GM12878 (cell line): ENCODE measurements at regions not wholly inside any gene's neighbourhood (a gene's known extent, or its start where the extent isn't known, plus 50 kb on each side); places are given as distances from the start of the nearest gene placed in this dataset.

ENCODE experiments used
- BRCA1 ChIP-seq: IDR thresholded peaks from 2 replicates; pipeline ENCODE4 v1.6.1; 2011; ENCODE audit warnings: low read depth, low read length, improper control_type of control experiment
- CBX3 ChIP-seq: fragments of 200-600 bp; sonication (generic); IDR thresholded peaks from 2 replicates; pipeline ENCODE4 v1.6.1; 2016; ENCODE audit warnings: low read depth, borderline replicate concordance
- CREB1 ChIP-seq: IDR thresholded peaks from 2 replicates; pipeline ENCODE4 v1.6.1; 2012; ENCODE audit warnings: low read depth, mild to moderate bottlenecking, inconsistent platforms
- KDM1A ChIP-seq: fragments of 200-600 bp; sonication (generic); IDR thresholded peaks from 2 replicates; pipeline ENCODE4 v1.6.1; 2016; ENCODE audit warnings: borderline replicate concordance
- NFYB ChIP-seq: IDR thresholded peaks from 2 replicates; pipeline ENCODE4 v1.6.1; 2011; ENCODE audit warnings: low read depth, mild to moderate bottlenecking, low read length, improper control_type of control experiment, moderate library complexity; ENCODE audit not compliant: insufficient read depth
- SIN3A ChIP-seq: IDR thresholded peaks from 2 replicates; pipeline ENCODE4 v1.6.1; 2012; ENCODE audit warnings: low read depth, low read length, improper control_type of control experiment
- TF ChIP-seq, protein P1 (sequence below): IDR thresholded peaks from 2 replicates; pipeline ENCODE4 v1.6.1; 2012; ENCODE audit warnings: mild to moderate bottlenecking, low read depth, low read length
- TF ChIP-seq, protein P2 (sequence below): IDR thresholded peaks from 2 replicates; pipeline ENCODE4 v1.6.1; 2011; ENCODE audit warnings: borderline replicate concordance, low read depth, mild to moderate bottlenecking, moderate library complexity, mixed read lengths, low read length; ENCODE audit not compliant: insufficient read depth; ENCODE audit errors: extremely low read length
- TF ChIP-seq, protein P3 (sequence below), 3 experiments: IDR thresholded peaks in 2 of 3; conservative IDR thresholded peaks in 1 of 3; 2 replicates each; pipeline ENCODE4 v1.5.1; 2011; ENCODE audit warnings: low read depth in 3 of 3, low read length in 3 of 3, mild to moderate bottlenecking in 3 of 3, control low read depth in 2 of 3, moderate library complexity in 2 of 3, inconsistent platforms in 1 of 3, mixed read lengths in 1 of 3; ENCODE audit not compliant: control insufficient read depth in 2 of 3, insufficient read depth in 1 of 3; ENCODE audit errors: extremely low read depth in 1 of 3

DNA sequence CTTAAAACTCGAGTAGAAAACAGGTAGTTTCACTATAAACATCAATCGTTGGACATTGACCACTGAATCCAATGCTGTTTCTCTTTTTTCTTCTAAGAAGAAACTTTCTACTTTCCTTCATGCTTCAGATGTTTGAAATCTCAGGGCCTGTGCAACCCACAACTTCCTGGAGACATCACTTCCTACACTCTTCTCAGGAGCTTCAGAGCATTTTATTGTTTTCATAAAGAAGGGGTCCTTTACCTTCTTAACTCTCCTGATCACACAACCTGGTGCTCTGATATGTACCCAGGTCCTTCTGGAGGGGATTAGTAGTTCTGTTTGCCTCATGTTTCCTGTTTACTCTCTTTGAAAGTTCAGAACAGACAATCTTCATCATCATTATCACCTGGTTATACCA lies 113.0 kb upstream of the VAV3 start:
- no peak for TF ChIP-seq CREB1
- TF ChIP-seq CBX3: no peak
- TF ChIP-seq NFYB: no peak
- no peak for TF ChIP-seq SIN3A
- TF ChIP-seq, protein P1, sequence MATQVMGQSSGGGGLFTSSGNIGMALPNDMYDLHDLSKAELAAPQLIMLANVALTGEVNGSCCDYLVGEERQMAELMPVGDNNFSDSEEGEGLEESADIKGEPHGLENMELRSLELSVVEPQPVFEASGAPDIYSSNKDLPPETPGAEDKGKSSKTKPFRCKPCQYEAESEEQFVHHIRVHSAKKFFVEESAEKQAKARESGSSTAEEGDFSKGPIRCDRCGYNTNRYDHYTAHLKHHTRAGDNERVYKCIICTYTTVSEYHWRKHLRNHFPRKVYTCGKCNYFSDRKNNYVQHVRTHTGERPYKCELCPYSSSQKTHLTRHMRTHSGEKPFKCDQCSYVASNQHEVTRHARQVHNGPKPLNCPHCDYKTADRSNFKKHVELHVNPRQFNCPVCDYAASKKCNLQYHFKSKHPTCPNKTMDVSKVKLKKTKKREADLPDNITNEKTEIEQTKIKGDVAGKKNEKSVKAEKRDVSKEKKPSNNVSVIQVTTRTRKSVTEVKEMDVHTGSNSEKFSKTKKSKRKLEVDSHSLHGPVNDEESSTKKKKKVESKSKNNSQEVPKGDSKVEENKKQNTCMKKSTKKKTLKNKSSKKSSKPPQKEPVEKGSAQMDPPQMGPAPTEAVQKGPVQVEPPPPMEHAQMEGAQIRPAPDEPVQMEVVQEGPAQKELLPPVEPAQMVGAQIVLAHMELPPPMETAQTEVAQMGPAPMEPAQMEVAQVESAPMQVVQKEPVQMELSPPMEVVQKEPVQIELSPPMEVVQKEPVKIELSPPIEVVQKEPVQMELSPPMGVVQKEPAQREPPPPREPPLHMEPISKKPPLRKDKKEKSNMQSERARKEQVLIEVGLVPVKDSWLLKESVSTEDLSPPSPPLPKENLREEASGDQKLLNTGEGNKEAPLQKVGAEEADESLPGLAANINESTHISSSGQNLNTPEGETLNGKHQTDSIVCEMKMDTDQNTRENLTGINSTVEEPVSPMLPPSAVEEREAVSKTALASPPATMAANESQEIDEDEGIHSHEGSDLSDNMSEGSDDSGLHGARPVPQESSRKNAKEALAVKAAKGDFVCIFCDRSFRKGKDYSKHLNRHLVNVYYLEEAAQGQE: no peak
- no peak for TF ChIP-seq BRCA1
- no peak for TF ChIP-seq KDM1A
- TF ChIP-seq, protein P2, sequence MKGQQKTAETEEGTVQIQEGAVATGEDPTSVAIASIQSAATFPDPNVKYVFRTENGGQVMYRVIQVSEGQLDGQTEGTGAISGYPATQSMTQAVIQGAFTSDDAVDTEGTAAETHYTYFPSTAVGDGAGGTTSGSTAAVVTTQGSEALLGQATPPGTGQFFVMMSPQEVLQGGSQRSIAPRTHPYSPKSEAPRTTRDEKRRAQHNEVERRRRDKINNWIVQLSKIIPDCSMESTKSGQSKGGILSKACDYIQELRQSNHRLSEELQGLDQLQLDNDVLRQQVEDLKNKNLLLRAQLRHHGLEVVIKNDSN: no peak
- TF ChIP-seq, protein P3, sequence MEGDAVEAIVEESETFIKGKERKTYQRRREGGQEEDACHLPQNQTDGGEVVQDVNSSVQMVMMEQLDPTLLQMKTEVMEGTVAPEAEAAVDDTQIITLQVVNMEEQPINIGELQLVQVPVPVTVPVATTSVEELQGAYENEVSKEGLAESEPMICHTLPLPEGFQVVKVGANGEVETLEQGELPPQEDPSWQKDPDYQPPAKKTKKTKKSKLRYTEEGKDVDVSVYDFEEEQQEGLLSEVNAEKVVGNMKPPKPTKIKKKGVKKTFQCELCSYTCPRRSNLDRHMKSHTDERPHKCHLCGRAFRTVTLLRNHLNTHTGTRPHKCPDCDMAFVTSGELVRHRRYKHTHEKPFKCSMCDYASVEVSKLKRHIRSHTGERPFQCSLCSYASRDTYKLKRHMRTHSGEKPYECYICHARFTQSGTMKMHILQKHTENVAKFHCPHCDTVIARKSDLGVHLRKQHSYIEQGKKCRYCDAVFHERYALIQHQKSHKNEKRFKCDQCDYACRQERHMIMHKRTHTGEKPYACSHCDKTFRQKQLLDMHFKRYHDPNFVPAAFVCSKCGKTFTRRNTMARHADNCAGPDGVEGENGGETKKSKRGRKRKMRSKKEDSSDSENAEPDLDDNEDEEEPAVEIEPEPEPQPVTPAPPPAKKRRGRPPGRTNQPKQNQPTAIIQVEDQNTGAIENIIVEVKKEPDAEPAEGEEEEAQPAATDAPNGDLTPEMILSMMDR (IDR thresholded peaks at IDR 0.05 in 2 of 3, conservative IDR thresholded peaks at IDR 0.05 in 1 of 3; ENCODE audit: control insufficient read depth in 2 of 3, extremely low read depth in 1 of 3, insufficient read depth in 1 of 3, low read depth in 3 of 3, low read length in 3 of 3): no peak
